Endometrium (tissue), 2 donors: ENCODE measurements at regions not wholly inside any gene's neighbourhood (a gene's known extent, or its start where the extent isn't known, plus 50 kb on each side); places are given as distances from the start of the nearest gene placed in this dataset.

Experiments
- FAIRE-seq: peaks from 2 replicates; lab custom pipeline; 2012; peaks lifted over from hg19 to GRCh38; lab: Jason Lieb, UNC
- donor health status: control.
- donor health status: control.

GRCh38 chr9:673264-673965 lies 168.1 kb upstream of the DMRT1 start:
- no peak for FAIRE-seq

- FAIRE-seq, result no peak
Measured at GRCh38 chr9:673966-674526, 167.5 kb upstream of the DMRT1 start.

GRCh38 chr9:675697-676370 lies 165.7 kb upstream of the DMRT1 start:
- no peak for FAIRE-seq

- FAIRE-seq, result no peak
Measured at GRCh38 chr9:676780-677438, 164.6 kb upstream of the DMRT1 start.

GRCh38 chr9:677461-678097 lies 163.9 kb upstream of the DMRT1 start:
- FAIRE-seq, result no peak

GRCh38 chr9:678897-679296 lies 162.6 kb upstream of the DMRT1 start:
- FAIRE-seq, result no peak

- FAIRE-seq, result no peak
Measured at GRCh38 chr9:679462-679861, 162.0 kb upstream of the DMRT1 start.

- FAIRE-seq, result no peak
Measured at GRCh38 chr9:680106-680505, 161.4 kb upstream of the DMRT1 start.

GRCh38 chr9:682633-683508 lies 158.6 kb upstream of the DMRT1 start:
- FAIRE-seq, result no peak

GRCh38 chr9:683509-684021 lies 157.9 kb upstream of the DMRT1 start:
- FAIRE-seq, result no peak

GRCh38 chr9:684054-684890 lies 157.2 kb upstream of the DMRT1 start:
- FAIRE-seq, result no peak

GRCh38 chr9:684941-685340 lies 156.6 kb upstream of the DMRT1 start:
- FAIRE-seq, result no peak

- no peak for FAIRE-seq
Measured at GRCh38 chr9:686321-686813, 155.1 kb upstream of the DMRT1 start.

- FAIRE-seq, result no peak
Measured at GRCh38 chr9:687034-687785, 154.3 kb upstream of the DMRT1 start.

GRCh38 chr9:687994-688393 lies 153.5 kb upstream of the DMRT1 start:
- FAIRE-seq, result no peak

- no peak for FAIRE-seq
Measured at GRCh38 chr9:690517-691111, 150.9 kb upstream of the DMRT1 start.

GRCh38 chr9:691825-692400 lies 149.6 kb upstream of the DMRT1 start:
- no peak for FAIRE-seq

- no peak for FAIRE-seq
Measured at GRCh38 chr9:692636-693129, 148.8 kb upstream of the DMRT1 start.
